ENCODE measurements at regions not wholly inside any gene's neighbourhood (a gene's known extent, or its start where the extent isn't known, plus 50 kb on each side); places are given as distances from the start of the nearest gene placed in this dataset.

DNA sequence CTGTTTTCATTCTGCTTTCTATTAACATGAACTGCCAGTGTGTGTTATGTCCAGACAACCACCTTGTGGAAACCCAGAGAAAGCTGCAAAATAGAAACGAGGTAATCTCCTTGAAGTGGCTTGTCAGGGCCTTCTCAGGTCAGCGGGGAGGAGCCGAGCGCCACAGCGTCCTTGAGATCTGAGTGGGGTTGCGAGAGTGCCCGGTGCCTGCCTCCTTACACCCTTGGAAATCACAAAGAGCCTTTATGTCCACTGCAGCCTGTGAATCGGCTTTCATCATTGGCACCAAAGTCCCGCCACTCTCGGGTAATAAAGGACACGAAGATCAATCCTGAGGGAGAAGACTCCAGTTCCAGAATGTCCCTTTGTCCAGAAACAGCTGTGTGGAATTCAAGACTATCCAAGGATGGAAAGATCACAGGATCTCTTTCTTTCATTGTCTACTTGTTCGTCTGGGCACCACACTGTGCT lies 135.2 kb downstream of the HRH4 start:
- TF ChIP-seq, protein P1, sequence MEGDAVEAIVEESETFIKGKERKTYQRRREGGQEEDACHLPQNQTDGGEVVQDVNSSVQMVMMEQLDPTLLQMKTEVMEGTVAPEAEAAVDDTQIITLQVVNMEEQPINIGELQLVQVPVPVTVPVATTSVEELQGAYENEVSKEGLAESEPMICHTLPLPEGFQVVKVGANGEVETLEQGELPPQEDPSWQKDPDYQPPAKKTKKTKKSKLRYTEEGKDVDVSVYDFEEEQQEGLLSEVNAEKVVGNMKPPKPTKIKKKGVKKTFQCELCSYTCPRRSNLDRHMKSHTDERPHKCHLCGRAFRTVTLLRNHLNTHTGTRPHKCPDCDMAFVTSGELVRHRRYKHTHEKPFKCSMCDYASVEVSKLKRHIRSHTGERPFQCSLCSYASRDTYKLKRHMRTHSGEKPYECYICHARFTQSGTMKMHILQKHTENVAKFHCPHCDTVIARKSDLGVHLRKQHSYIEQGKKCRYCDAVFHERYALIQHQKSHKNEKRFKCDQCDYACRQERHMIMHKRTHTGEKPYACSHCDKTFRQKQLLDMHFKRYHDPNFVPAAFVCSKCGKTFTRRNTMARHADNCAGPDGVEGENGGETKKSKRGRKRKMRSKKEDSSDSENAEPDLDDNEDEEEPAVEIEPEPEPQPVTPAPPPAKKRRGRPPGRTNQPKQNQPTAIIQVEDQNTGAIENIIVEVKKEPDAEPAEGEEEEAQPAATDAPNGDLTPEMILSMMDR (IDR thresholded peaks at IDR 0.05), result no peak
- Histone ChIP-seq H3K36me3 (replicated peaks in 1 of 2; ENCODE audit: control insufficient read depth in 1 of 2, insufficient read depth in 2 of 2, low read length in 2 of 2) (no peaks in the 10 kb centered on the region), H3K4me2 (replicated peaks; ENCODE audit: extremely low read depth, low read length, poor library complexity, severe bottlenecking) (no peak overlapping the region), H3K9ac (ENCODE audit: insufficient read depth, low read length, poor library complexity, severe bottlenecking) (no peak overlapping the region), H3K9me3 (replicated peaks in 1 of 2; ENCODE audit: control insufficient read depth in 1 of 2, insufficient read depth in 1 of 2, low read length in 2 of 2) (no peaks in the 10 kb centered on the region), H3K27ac (ENCODE audit: low read depth in 1 of 2, low read length in 2 of 2) (no peak overlapping the region), H3K79me2 (ENCODE audit: insufficient read depth, low read length) (no peaks in the 10 kb centered on the region), H3K4me1 (ENCODE audit: control insufficient read depth in 1 of 2, insufficient read depth in 2 of 2, low read length in 2 of 2) (no peaks in the 10 kb centered on the region), H4K20me1 (ENCODE audit: insufficient read depth, low read length) (no peaks in the 10 kb centered on the region), H3K4me3 (replicated peaks in 1 of 3; ENCODE audit: low read depth in 2 of 3, low read length in 3 of 3) (no peak overlapping the region), H3K27me3 (ENCODE audit: control insufficient read depth in 2 of 2, insufficient read depth in 2 of 2, low read length in 2 of 2) (no peaks in the 10 kb centered on the region), H2AFZ (ENCODE audit: insufficient read depth, low read depth, low read length, poor library complexity, severe bottlenecking) (no peak overlapping the region)
- intact Hi-C loops (cut with micrococcal nuclease), result no loop called here
- no peak for DNase-seq
- Mint-ChIP-seq H3K36me3 (no peaks in the 10 kb centered on the region), H3K4me3 (no peak overlapping the region), H3K4me1 (no peaks in the 10 kb centered on the region), H3K27me3 (ENCODE audit: low read depth in 3 of 3) (peaks cover 0 to 2% (median 2%) of the 10 kb centered on the region in 3 donors), H3K9me3 (peaks cover 0 to 5% (median 0%) of the 10 kb centered on the region in 7 donors), H3K27ac (no peak overlapping the region)
- 90% methylated on average over 5 of the region's 12 CpGs for WGBS (ENCODE audit: insufficient coverage)

DNA sequence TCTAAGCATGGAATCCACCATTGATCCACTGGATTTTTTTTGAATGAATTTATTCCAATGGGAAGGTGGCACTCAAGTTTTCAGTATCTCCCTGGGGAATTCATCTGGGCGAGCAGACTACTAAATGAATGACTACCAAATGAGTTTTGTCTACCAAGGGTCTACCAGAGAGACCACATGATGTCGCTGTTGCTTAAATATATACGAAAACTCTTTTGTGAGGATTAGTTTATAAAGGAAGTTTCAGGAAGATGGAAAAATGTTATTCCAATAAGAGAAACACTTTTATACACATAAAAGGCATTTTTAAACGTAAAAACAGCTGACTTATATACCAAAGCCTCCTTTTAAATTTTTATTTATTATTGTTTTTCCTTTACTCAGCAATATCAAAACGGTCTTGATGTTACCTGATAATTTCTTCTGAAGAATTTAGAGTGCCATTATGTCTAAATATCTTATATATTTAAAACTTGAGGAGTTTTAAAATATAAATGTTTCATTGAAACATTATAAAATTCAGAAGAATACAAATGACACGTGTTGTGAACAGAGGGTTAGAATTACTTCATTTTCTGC lies 139.7 kb downstream of the HRH4 start:
- Mint-ChIP-seq H3K4me1 (no peaks in the 10 kb centered on the region), H3K9me3 (no peaks in the 10 kb centered on the region), H3K27me3 (ENCODE audit: low read depth in 3 of 3) (peaks cover 0 to 2% (median 2%) of the 10 kb centered on the region in 3 donors), H3K27ac (no peak overlapping the region), H3K36me3 (no peaks in the 10 kb centered on the region), H3K4me3 (no peak overlapping the region)
- H4K20me1 ChIP-seq (ENCODE audit: insufficient read depth, low read length), result no peaks in the 10 kb centered on the region
- intact Hi-C loops (cut with micrococcal nuclease), result loop anchor here in 1 of 2 donors (10.0 kb wide), 1 partner anchor 125 kb away; no protein-coding TSS in a partner anchor
- H3K27ac ChIP-seq (ENCODE audit: low read depth in 1 of 2, low read length in 2 of 2), result no peak overlapping the region
- no peak overlapping the region for H2AFZ ChIP-seq (ENCODE audit: insufficient read depth, low read depth, low read length, poor library complexity, severe bottlenecking)
- H3K27me3 ChIP-seq (ENCODE audit: control insufficient read depth in 2 of 2, insufficient read depth in 2 of 2, low read length in 2 of 2), result no peaks in the 10 kb centered on the region
- peak in 1 of 3 donors; percentile 2 for DNase-seq
- H3K4me2 ChIP-seq (replicated peaks; ENCODE audit: extremely low read depth, low read length, poor library complexity, severe bottlenecking), result no peak overlapping the region
- no peaks in the 10 kb centered on the region for H3K36me3 ChIP-seq (replicated peaks in 1 of 2; ENCODE audit: control insufficient read depth in 1 of 2, insufficient read depth in 2 of 2, low read length in 2 of 2)
- TF ChIP-seq, protein P1 (IDR thresholded peaks at IDR 0.05), result peak; percentile 50
- H3K9me3 ChIP-seq (replicated peaks in 1 of 2; ENCODE audit: control insufficient read depth in 1 of 2, insufficient read depth in 1 of 2, low read length in 2 of 2), result no peaks in the 10 kb centered on the region
- H3K9ac ChIP-seq (ENCODE audit: insufficient read depth, low read length, poor library complexity, severe bottlenecking), result no peak overlapping the region
- no peaks in the 10 kb centered on the region for H3K4me1 ChIP-seq (ENCODE audit: control insufficient read depth in 1 of 2, insufficient read depth in 2 of 2, low read length in 2 of 2)
- no peak overlapping the region for H3K4me3 ChIP-seq (replicated peaks in 1 of 3; ENCODE audit: low read depth in 2 of 3, low read length in 3 of 3)
- H3K79me2 ChIP-seq (ENCODE audit: insufficient read depth, low read length), result no peaks in the 10 kb centered on the region
- no CpG with 5 or more reads among the region's 6 CpGs for WGBS (ENCODE audit: insufficient coverage)

Measured in CD14-positive monocyte (primary cell).